Ovary (tissue), 3 donors: ENCODE measurements at regions not wholly inside any gene's neighbourhood (a gene's known extent, or its start where the extent isn't known, plus 50 kb on each side); places are given as distances from the start of the nearest gene placed in this dataset.

Experiments
- CTCF ChIP-seq, 3 donors: fragments of 450-650 bp in 2 of 3; fragments of 200-600 bp in 1 of 3; IDR thresholded peaks; one replicate each; pipeline versions ENCODE4 v1.5.1 to v1.8.0; 2016 to 2022; ENCODE audit warnings: antibody characterized with exemption in 3 of 3, mild to moderate bottlenecking in 1 of 3
- EP300 ChIP-seq: sonication (generic); formaldehyde crosslinking; IDR thresholded peaks from one replicate; pipeline ENCODE4 v1.6.1; 2017; ENCODE audit warnings: antibody characterized with exemption
- donor health status: DM: no; HTN: no; CAD: no.

GRCh38 chrX:20969565-20969964, 404.7 kb upstream of the CNKSR2 start:
- TF ChIP-seq CTCF (IDR thresholded peaks at IDR 0.05): no peak
- TF ChIP-seq EP300: no peak
